Omental fat pad (tissue), 3 donors: ENCODE measurements at regions not wholly inside any gene's neighbourhood (a gene's known extent, or its start where the extent isn't known, plus 50 kb on each side); places are given as distances from the start of the nearest gene placed in this dataset.

Source experiments
- ATAC-seq: fragments of 150-250 bp; one replicate; pipeline ENCODE4 v1.9.1; 2016; ENCODE audit warnings: mild to moderate bottlenecking, moderate library complexity; ENCODE audit not compliant: low FRiP score
- DNase-seq: peaks from one replicate; pipeline ENCODE4 v3.0.0-alpha.2; 2019; ENCODE audit warnings: low spot score
- TF ChIP-seq, protein P1 (sequence below), 3 donors: fragments of 450-650 bp; IDR thresholded peaks; one replicate each; pipeline ENCODE4 v1.5.1; 2016 to 2017; ENCODE audit warnings: antibody characterized with exemption in 3 of 3, mild to moderate bottlenecking in 3 of 3, moderate library complexity in 2 of 3

DNA sequence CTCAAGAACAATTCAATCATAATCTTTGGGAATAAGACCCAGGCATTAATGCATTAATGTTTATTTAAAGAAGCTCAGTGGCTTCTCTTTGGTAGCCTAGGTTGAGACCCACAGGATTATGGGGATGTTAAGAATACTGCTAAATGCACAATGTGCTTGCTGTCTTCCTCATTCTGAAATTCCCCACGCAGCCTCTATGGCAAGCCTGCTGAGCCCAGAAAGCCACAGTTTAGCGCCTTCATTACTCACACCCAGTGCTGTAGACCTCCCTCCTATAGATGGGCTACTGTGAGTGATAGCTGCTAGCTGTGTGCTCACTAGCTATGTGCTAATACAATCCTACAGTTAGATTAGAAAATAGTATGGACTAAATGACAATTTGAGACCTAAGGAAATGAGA lies 90.6 kb downstream of the TNFSF13B start:
- TF ChIP-seq, protein P1, sequence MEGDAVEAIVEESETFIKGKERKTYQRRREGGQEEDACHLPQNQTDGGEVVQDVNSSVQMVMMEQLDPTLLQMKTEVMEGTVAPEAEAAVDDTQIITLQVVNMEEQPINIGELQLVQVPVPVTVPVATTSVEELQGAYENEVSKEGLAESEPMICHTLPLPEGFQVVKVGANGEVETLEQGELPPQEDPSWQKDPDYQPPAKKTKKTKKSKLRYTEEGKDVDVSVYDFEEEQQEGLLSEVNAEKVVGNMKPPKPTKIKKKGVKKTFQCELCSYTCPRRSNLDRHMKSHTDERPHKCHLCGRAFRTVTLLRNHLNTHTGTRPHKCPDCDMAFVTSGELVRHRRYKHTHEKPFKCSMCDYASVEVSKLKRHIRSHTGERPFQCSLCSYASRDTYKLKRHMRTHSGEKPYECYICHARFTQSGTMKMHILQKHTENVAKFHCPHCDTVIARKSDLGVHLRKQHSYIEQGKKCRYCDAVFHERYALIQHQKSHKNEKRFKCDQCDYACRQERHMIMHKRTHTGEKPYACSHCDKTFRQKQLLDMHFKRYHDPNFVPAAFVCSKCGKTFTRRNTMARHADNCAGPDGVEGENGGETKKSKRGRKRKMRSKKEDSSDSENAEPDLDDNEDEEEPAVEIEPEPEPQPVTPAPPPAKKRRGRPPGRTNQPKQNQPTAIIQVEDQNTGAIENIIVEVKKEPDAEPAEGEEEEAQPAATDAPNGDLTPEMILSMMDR (IDR thresholded peaks at IDR 0.05) = no peak
- ATAC-seq (no peak), DNase-seq (no peak)

DNA sequence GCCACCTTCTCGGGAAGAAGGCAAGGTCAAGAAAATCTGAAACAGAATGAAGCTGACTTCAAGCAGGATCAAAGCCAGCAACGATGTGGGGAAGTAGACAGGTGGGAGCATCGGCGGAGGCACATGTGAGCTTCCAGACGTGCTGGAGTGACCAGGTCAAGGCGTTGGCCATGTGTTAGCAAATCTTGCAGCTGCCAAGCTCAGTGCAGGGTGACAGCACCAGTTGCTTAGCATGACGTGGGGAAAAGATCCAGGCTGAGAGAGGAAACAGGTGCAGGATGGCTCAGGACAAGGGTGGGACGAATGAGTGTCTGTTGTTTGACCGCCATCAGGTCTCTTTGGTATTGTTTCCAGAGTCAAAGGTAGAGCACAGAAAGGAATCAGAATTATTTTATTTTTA lies 92.3 kb downstream of the TNFSF13B start:
- DNase-seq = no peak
- TF ChIP-seq, protein P1 (IDR thresholded peaks at IDR 0.05) = no peak
- ATAC-seq = no peak

DNA sequence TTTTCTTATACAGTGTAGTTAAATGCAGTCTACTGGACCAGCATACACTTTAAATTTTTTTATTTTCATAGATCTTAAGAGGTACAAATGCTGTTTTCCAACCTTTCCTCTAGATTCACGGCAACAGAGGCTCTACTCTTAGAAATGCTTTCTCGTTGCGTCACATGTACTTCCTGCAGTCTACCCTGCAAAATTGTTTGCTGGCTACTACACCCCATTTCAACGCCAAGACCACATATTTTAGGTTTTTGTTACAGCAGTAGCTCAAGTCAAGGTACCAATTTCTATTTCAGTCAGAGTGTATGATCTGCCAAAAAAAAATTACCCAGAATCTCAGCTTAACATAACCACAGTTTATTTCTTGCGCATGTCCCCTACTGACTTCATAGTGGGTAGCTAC lies 94.1 kb downstream of the TNFSF13B start:
- DNase-seq (no peak), ATAC-seq (no peak)
- TF ChIP-seq, protein P1 (IDR thresholded peaks at IDR 0.05) = no peak

DNA sequence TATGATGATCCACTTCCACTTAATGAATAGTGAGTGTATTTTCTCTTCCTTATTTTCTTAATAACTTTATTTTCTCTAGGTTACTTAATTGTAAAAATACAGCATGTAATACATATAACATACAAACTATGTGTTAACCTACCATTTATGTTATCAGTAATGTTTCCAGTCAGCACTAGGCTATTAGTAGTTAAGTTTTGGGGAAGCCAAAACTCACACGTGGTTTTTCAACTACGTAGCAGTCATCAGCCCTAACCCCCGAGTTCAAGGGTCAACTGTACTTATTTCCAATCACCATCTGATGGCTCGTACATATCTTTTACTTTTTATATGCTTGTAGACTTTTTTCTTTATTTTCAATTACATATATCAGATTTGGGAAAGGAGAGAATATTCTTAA lies 95.7 kb downstream of the TNFSF13B start:
- ATAC-seq = no peak
- TF ChIP-seq, protein P1 (IDR thresholded peaks at IDR 0.05) = no peak
- DNase-seq = no peak

DNA sequence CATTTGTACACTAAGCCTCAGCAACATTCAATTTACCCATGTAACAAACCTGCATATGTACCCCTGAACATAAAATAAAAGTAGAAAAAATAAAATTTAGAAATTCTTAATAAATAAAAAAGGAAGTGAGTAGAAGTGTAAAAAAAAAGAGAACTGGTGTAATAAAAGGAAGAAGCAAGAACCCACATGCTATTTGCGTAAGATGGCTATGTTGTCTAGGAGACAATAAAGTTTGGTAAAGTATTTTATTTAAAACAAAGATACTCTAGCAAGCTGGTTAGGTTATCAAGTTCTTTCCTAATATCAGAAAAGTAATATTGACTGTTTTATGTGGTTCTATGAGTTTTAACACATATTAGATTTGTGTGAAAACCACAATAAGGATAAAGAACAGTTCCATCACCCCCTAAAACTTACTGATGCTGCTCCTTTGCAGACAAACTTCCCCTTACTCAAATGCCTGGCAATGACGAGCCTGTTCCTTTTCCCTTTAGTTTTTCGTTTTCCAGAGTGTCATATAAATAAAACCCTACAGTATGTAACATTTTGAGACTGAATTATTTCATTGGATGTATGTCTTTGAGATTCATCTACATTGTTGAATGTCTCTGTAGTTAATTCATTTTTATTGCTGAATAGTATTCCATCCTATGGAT lies 98.9 kb downstream of the TNFSF13B start:
- DNase-seq (no peak), ATAC-seq (no peak)
- TF ChIP-seq, protein P1 (IDR thresholded peaks at IDR 0.05) = no peak

DNA sequence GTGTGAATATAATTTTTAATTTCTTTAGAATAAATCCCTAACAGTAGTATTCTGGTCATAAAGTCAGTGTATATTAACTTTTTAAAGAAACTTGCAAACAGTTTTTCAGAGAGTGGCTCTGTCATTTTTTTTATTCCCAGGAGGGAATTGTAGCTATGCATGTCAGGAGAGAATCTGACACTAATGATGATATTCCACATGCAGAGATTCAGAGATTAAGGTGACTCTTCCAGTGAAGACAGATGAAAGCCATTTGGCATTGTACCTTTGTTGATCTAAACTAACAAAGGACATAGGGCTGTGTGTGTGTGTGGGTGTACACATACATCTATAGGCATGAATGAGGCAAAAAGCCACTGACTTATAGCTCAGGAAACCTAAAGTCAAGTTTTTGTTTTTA lies 99.9 kb downstream of the TNFSF13B start:
- no peak for ATAC-seq
- TF ChIP-seq, protein P1 (IDR thresholded peaks at IDR 0.05) = no peak
- no peak for DNase-seq

DNA sequence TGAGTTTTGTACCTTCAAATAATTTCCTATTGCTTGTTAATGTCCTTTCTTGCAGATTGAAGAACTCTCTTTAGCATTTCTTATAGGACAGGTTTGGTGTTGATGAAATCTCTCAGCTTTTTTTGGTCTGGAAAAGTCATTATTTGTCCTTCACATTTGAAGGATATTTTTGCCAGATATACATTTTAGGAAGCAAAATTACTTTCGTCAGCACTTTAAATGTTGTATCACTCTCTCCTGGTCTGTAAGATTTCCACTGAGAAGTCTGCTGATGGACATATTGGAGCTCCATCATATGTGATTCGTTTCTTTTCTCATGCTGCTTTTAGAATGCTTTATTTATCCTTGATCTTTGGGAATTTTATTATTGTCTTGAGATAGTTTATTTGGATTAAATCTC lies 105.5 kb downstream of the TNFSF13B start:
- TF ChIP-seq, protein P1 (IDR thresholded peaks at IDR 0.05) = no peak
- ATAC-seq (no peak), DNase-seq (no peak)
